ENCODE measurements at regions not wholly inside any gene's neighbourhood (a gene's known extent, or its start where the extent isn't known, plus 50 kb on each side); places are given as distances from the start of the nearest gene placed in this dataset.

DNA sequence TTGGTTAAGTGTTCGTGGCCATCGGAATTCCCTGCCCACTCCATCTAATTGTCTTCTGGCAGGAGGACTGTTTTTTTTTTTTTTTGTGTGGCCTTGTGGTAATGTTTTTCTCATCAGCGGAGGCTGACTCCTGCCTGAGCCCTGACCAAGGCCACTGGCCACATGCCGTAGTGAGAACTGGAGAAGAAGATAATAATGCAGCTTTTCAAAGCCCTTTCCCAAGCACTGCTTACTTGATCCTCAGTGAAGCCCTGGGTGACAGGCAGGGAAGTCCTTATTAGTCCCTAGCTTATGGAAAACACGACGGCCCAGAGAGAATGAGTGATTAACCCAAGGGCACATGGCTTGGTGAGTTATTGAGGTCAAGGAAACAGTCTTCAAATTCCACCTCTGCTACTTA, 71.2 kb downstream of the ADM start:
- H3K9me3 Mint-ChIP-seq, result no peaks in the 10 kb centered on the region
- no peak for TF ChIP-seq CTCF (IDR thresholded peaks at IDR 0.05)
- ChIA-PET CTCF (interaction anchor here (2.3 to 2.6 kb wide), 2 partner anchors 9 to 11 kb away, joined by 5 to 10 read pairs; no protein-coding TSS in a partner anchor), POLR2A (no interaction called here)
- no peak overlapping the region for H3K4me3 Mint-ChIP-seq
- H3K4me1 Mint-ChIP-seq (ENCODE audit: low read depth), result no peaks in the 10 kb centered on the region
- no peak for DNase-seq
- intact Hi-C loops (cut with micrococcal nuclease), result no loop called here
- no peak for ATAC-seq
- no peak overlapping the region for H3K27ac Mint-ChIP-seq
- H3K36me3 Mint-ChIP-seq (ENCODE audit: low read depth), result no peaks in the 10 kb centered on the region
- peaks cover 6% of the 10 kb centered on the region for H3K27me3 Mint-ChIP-seq

DNA sequence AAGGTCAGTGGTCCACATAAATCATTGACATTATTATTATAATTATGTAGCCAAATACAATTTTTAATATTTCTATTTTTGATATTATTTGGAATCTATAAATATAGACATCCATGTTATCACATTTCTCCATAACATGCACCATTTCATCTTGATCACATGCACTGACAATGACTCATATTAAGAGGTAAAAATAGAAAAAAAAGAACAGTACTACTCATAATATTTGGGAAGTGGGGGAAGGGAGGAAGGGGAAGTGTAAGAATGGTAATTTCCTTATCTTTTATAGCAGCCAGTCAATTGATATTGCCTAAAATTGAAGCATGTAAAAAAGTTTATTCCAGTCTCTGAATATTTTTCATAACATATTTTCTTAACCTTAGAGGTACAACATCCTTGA, 72.3 kb downstream of the ADM start:
- Mint-ChIP-seq H3K4me1 (ENCODE audit: low read depth) (no peaks in the 10 kb centered on the region), H3K27me3 (peaks cover 6% of the 10 kb centered on the region), H3K9me3 (no peaks in the 10 kb centered on the region), H3K36me3 (ENCODE audit: low read depth) (no peaks in the 10 kb centered on the region), H3K4me3 (no peak overlapping the region), H3K27ac (no peak overlapping the region)
- no peak for DNase-seq
- ChIA-PET POLR2A (no interaction called here), CTCF (interaction anchor here (1.4 to 2.6 kb wide), 2 partner anchors 10 to 36 kb away, joined by 4 to 10 read pairs; no protein-coding TSS in a partner anchor)
- intact Hi-C loops (cut with micrococcal nuclease), result no loop called here
- no peak for TF ChIP-seq CTCF (IDR thresholded peaks at IDR 0.05)
- ATAC-seq, result no peak

GRCh38 chr11:10378362-10378761, 73.5 kb downstream of the ADM start:
- POLR2A ChIA-PET, result no interaction called here
- H3K4me3 Mint-ChIP-seq, result no peak overlapping the region
- no peak for TF ChIP-seq CTCF (IDR thresholded peaks at IDR 0.05)
- peaks cover 11% of the 10 kb centered on the region for H3K27me3 Mint-ChIP-seq
- CTCF ChIA-PET, result interaction anchor here (1.4 to 2.6 kb wide), 2 partner anchors 12 to 35 kb away, joined by 4 to 10 read pairs; no protein-coding TSS in a partner anchor
- H3K27ac Mint-ChIP-seq, result no peak overlapping the region
- H3K9me3 Mint-ChIP-seq, result no peaks in the 10 kb centered on the region
- no peaks in the 10 kb centered on the region for H3K4me1 Mint-ChIP-seq (ENCODE audit: low read depth)
- ATAC-seq (no peak), DNase-seq (no peak)
- no peaks in the 10 kb centered on the region for H3K36me3 Mint-ChIP-seq (ENCODE audit: low read depth)
- intact Hi-C loops (cut with micrococcal nuclease), result no loop called here

GRCh38 chr11:10379022-10379421, 74.1 kb downstream of the ADM start:
- ChIA-PET POLR2A (no interaction called here), CTCF (interaction anchor here (0.9 to 1.8 kb wide), 2 partner anchors 13 to 35 kb away, joined by 4 to 5 read pairs; no protein-coding TSS in a partner anchor)
- H3K27ac Mint-ChIP-seq, result no peak overlapping the region
- intact Hi-C loops (cut with micrococcal nuclease), result no loop called here
- TF ChIP-seq CTCF (IDR thresholded peaks at IDR 0.05), result no peak
- no peaks in the 10 kb centered on the region for H3K4me1 Mint-ChIP-seq (ENCODE audit: low read depth)
- no peak for ATAC-seq
- no peak for DNase-seq
- H3K36me3 Mint-ChIP-seq (ENCODE audit: low read depth), result no peaks in the 10 kb centered on the region
- H3K27me3 Mint-ChIP-seq, result peaks cover 11% of the 10 kb centered on the region
- no peaks in the 10 kb centered on the region for H3K9me3 Mint-ChIP-seq
- no peak overlapping the region for H3K4me3 Mint-ChIP-seq

GRCh38 chr11:10379426-10379825, 74.6 kb downstream of the ADM start:
- ATAC-seq, result no peak
- ChIA-PET POLR2A (no interaction called here), CTCF (interaction anchor here (0.9 to 1.8 kb wide), 2 partner anchors 13 to 34 kb away, joined by 4 to 5 read pairs; no protein-coding TSS in a partner anchor)
- intact Hi-C loops (cut with micrococcal nuclease), result no loop called here
- no peak for TF ChIP-seq CTCF (IDR thresholded peaks at IDR 0.05)
- Mint-ChIP-seq H3K9me3 (no peaks in the 10 kb centered on the region), H3K27me3 (peaks cover 11% of the 10 kb centered on the region), H3K36me3 (ENCODE audit: low read depth) (no peaks in the 10 kb centered on the region), H3K27ac (no peak overlapping the region), H3K4me3 (no peak overlapping the region), H3K4me1 (ENCODE audit: low read depth) (no peaks in the 10 kb centered on the region)
- no peak for DNase-seq
